ENCODE measurements at regions not wholly inside any gene's neighbourhood (a gene's known extent, or its start where the extent isn't known, plus 50 kb on each side); places are given as distances from the start of the nearest gene placed in this dataset.

DNA sequence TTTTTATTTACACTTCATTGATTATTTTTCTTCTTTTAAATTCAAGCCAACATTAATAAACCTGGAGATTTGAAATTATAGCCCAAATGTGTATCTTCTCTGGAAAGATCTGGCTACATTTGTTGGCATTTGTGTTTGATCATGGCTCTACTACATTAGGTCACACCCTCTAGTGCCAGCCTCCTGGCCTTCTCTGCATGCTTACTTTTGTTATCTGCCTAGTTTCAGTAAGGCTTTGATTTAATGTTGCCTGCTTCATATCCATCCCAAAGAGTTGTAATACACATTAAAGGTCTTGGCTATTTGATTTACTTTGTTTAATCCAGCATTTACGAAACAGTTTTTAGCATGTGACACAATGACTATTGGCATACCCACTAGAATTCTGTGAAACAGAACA lies 224.5 kb downstream of the TRAM1L1 start:
- Histone ChIP-seq H3K36me3 (no peaks in the 10 kb centered on the region), H3K27me3 (ENCODE audit: low read depth) (no peaks in the 10 kb centered on the region), H3K9me3 (replicated peaks) (peaks cover 6% of the 10 kb centered on the region), H3K4me1 (no peaks in the 10 kb centered on the region), H3K4me3 (no peak overlapping the region), H3K27ac (replicated peaks) (no peak overlapping the region)
- intact Hi-C loops (cut with micrococcal nuclease) = no loop called here
- TF ChIP-seq, protein P1, sequence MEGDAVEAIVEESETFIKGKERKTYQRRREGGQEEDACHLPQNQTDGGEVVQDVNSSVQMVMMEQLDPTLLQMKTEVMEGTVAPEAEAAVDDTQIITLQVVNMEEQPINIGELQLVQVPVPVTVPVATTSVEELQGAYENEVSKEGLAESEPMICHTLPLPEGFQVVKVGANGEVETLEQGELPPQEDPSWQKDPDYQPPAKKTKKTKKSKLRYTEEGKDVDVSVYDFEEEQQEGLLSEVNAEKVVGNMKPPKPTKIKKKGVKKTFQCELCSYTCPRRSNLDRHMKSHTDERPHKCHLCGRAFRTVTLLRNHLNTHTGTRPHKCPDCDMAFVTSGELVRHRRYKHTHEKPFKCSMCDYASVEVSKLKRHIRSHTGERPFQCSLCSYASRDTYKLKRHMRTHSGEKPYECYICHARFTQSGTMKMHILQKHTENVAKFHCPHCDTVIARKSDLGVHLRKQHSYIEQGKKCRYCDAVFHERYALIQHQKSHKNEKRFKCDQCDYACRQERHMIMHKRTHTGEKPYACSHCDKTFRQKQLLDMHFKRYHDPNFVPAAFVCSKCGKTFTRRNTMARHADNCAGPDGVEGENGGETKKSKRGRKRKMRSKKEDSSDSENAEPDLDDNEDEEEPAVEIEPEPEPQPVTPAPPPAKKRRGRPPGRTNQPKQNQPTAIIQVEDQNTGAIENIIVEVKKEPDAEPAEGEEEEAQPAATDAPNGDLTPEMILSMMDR (IDR thresholded peaks at IDR 0.05; ENCODE audit: borderline replicate concordance) = no peak
- no peak for DNase-seq

DNA sequence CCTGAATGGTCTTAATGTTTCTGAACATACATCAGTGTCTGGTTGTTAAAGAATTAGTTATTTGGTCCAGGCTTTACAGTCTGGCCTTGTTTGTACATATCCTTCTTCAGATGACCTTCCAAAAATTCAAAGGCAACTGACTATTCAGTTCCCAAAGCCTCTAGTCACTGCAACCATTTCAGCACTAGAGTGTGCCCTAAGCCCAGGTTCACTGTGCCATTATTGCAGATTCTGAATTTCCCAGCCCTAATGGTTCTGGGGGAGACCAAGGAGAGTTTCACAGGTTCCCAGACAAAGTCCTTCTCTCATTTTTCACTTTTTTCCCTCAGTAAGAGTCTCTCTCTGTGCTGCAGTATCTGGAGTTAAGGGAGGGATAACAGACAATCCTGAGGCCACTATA lies 235.8 kb downstream of the TRAM1L1 start:
- H3K4me3 ChIP-seq = no peak overlapping the region
- H3K36me3 ChIP-seq = no peaks in the 10 kb centered on the region
- intact Hi-C loops (cut with micrococcal nuclease) = no loop called here
- no peak for DNase-seq
- H3K27ac ChIP-seq (replicated peaks) = no peak overlapping the region
- H3K4me1 ChIP-seq = no peaks in the 10 kb centered on the region
- no peaks in the 10 kb centered on the region for H3K27me3 ChIP-seq (ENCODE audit: low read depth)
- H3K9me3 ChIP-seq (replicated peaks) = no peaks in the 10 kb centered on the region
- TF ChIP-seq, protein P1 (IDR thresholded peaks at IDR 0.05; ENCODE audit: borderline replicate concordance) = no peak

DNA sequence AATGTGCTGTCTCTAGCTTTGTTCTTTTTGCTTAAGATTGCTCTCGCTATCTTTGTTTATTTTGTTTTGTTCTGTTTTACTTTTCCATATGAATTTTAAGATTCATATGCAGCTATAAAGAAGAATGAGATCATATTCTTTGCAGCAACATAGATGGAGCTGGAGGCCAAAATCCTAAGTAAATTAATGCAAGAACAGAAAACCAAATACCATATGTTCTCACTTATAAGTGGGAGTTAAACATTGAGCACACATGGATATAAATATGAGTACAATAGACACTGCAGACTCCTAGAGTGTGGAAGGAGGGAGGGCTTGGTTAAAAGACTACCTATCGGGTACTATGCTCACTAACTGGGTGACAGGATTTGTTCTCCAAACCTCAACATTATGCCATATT lies 237.8 kb downstream of the TRAM1L1 start:
- no peak for DNase-seq
- no peaks in the 10 kb centered on the region for H3K27me3 ChIP-seq (ENCODE audit: low read depth)
- intact Hi-C loops (cut with micrococcal nuclease) = no loop called here
- TF ChIP-seq, protein P1 (IDR thresholded peaks at IDR 0.05; ENCODE audit: borderline replicate concordance) = no peak
- H3K4me3 ChIP-seq = no peak overlapping the region
- no peaks in the 10 kb centered on the region for H3K36me3 ChIP-seq
- H3K27ac ChIP-seq (replicated peaks) = no peak overlapping the region
- no peaks in the 10 kb centered on the region for H3K9me3 ChIP-seq (replicated peaks)
- no peaks in the 10 kb centered on the region for H3K4me1 ChIP-seq

DNA sequence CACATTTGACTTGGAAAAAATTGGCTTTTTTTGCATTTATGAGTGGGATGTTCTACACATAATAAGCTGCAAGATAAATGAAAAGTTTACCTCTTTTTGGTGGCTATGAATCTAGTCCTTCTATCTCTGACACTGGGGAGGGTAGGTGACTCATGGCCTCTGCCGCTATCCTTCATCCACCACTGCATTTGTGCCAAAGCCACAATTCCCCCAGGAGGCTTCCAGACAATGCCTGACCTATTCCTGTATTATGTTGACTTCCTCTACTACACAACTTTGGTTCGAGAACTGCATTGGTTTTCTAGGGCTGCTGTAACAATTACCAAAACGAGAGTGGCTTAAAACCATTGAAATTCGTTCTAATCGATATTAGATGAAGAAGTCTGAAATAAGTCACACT lies 245.6 kb downstream of the TRAM1L1 start:
- no peaks in the 10 kb centered on the region for H3K36me3 ChIP-seq
- H3K9me3 ChIP-seq (replicated peaks) = no peaks in the 10 kb centered on the region
- H3K27me3 ChIP-seq (ENCODE audit: low read depth) = no peaks in the 10 kb centered on the region
- no peak overlapping the region for H3K4me3 ChIP-seq
- no peak for DNase-seq
- intact Hi-C loops (cut with micrococcal nuclease) = no loop called here
- no peaks in the 10 kb centered on the region for H3K4me1 ChIP-seq
- TF ChIP-seq, protein P1 (IDR thresholded peaks at IDR 0.05; ENCODE audit: borderline replicate concordance) = no peak
- no peak overlapping the region for H3K27ac ChIP-seq (replicated peaks)

DNA sequence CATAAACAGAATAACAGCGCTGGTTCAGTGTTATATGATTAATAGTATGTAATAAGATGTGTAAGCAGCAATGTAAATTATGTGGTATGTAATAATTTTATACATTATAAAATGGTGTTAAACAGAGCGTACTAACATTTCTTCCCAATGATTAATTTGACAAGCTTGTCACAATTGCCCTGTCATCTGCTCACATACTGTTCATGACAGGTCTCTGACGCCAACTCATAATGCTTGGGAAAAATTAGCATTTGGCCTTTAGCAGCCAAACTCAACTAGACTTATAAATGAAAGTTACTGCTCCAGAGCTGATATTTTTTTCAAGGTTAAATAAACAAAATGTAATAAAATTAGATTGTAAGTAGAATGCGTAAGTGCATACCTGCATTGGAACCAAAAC lies 246.8 kb downstream of the TRAM1L1 start:
- no peak overlapping the region for H3K27ac ChIP-seq (replicated peaks)
- H3K9me3 ChIP-seq (replicated peaks) = peaks cover under 1% of the 10 kb centered on the region
- H3K36me3 ChIP-seq = no peaks in the 10 kb centered on the region
- intact Hi-C loops (cut with micrococcal nuclease) = no loop called here
- H3K4me1 ChIP-seq = no peaks in the 10 kb centered on the region
- H3K27me3 ChIP-seq (ENCODE audit: low read depth) = no peaks in the 10 kb centered on the region
- TF ChIP-seq, protein P1 (IDR thresholded peaks at IDR 0.05; ENCODE audit: borderline replicate concordance) = no peak
- no peak overlapping the region for H3K4me3 ChIP-seq
- DNase-seq = no peak

DNA sequence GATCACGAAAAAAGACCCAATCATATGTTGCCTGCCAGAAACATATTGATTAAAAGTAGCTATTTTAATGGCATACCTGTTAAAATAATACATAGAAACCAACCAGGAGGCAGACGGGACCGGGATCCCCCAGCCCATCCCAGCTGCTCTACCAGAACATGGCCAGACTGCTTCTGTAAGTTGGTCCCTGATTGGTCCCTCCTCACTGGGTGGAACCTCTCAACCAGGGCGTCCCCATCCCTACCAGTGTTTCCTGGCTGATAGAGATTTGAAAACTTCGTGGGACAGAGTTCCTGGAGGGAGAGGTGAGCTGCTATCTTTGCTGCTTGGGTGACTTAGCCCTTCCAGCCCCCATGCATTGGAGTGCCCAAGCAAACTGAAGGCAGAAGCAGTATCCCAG lies 256.2 kb downstream of the TRAM1L1 start:
- no peak overlapping the region for H3K27ac ChIP-seq (replicated peaks)
- DNase-seq = no peak
- no peaks in the 10 kb centered on the region for H3K27me3 ChIP-seq (ENCODE audit: low read depth)
- peaks cover 9% of the 10 kb centered on the region for H3K9me3 ChIP-seq (replicated peaks)
- intact Hi-C loops (cut with micrococcal nuclease) = no loop called here
- H3K36me3 ChIP-seq = no peaks in the 10 kb centered on the region
- H3K4me3 ChIP-seq = no peak overlapping the region
- TF ChIP-seq, protein P1 (IDR thresholded peaks at IDR 0.05; ENCODE audit: borderline replicate concordance) = no peak
- no peaks in the 10 kb centered on the region for H3K4me1 ChIP-seq

Data from left ventricle myocardium inferior (tissue), 1 donor.